ENCODE measurements at regions not wholly inside any gene's neighbourhood (a gene's known extent, or its start where the extent isn't known, plus 50 kb on each side); places are given as distances from the start of the nearest gene placed in this dataset.

- CTCF ChIA-PET = no interaction called here
- H3K27ac ChIP-seq (ENCODE audit: insufficient read depth, low read length) = no peak overlapping the region
- H2BK20ac ChIP-seq (ENCODE audit: low read depth, low read length) = no peak overlapping the region
- H2BK5ac ChIP-seq (ENCODE audit: low read depth, low read length, poor library complexity, severe bottlenecking) = no peak overlapping the region
- H2AFZ ChIP-seq (replicated peaks; ENCODE audit: low read length, poor library complexity) = no peak overlapping the region
- no peak overlapping the region for H3K23ac ChIP-seq (ENCODE audit: low read depth, low read length)
- no peak overlapping the region for H2BK120ac ChIP-seq (ENCODE audit: low read depth, low read length)
- no peak overlapping the region for H4K8ac ChIP-seq (ENCODE audit: low read depth in 2 of 2, low read length in 2 of 2)
- H3K9me1 ChIP-seq (ENCODE audit: insufficient read depth, low read length) = no peaks in the 10 kb centered on the region
- no peak overlapping the region for H4K5ac ChIP-seq (ENCODE audit: low read depth, low read length)
- no peaks in the 10 kb centered on the region for H3K36me3 ChIP-seq (ENCODE audit: control insufficient read depth, insufficient read depth, low read length)
- H4K20me1 ChIP-seq (ENCODE audit: insufficient read depth, low read length) = no peaks in the 10 kb centered on the region
- H3K79me1 ChIP-seq (ENCODE audit: low read depth in 1 of 2, low read length in 2 of 2) = no peaks in the 10 kb centered on the region
- no peaks in the 10 kb centered on the region for H3K9me3 ChIP-seq (ENCODE audit: control insufficient read depth, insufficient read depth, low read length)
- H3K27me3 ChIP-seq (ENCODE audit: control insufficient read depth, insufficient read depth, low read length) = no peaks in the 10 kb centered on the region
- no peak overlapping the region for H2BK15ac ChIP-seq (ENCODE audit: low read depth, low read length)
- H3K14ac ChIP-seq (replicated peaks; ENCODE audit: low read depth, low read length) = no peak overlapping the region
- H3K18ac ChIP-seq (ENCODE audit: low read depth, low read length) = no peak overlapping the region
- in situ Hi-C loops (cut with MboI; ENCODE audit: low sequenced_read_pairs) (no loop called here), intact Hi-C loops (cut with micrococcal nuclease) (no loop called here), dilution Hi-C loops (cut with HindIII; ENCODE audit: low sequenced_read_pairs, unreplicated experiment) (no loop called here)
- POLR2A ChIA-PET (ENCODE audit: unreplicated experiment) = interaction anchor here (0.6 kb wide), 1 partner anchor 13 kb away, joined by 11 read pairs; no protein-coding TSS in a partner anchor
- no peak overlapping the region for H4K91ac ChIP-seq (ENCODE audit: insufficient read depth, low read depth, low read length)
- no peak overlapping the region for H3K56ac ChIP-seq (ENCODE audit: extremely low read depth, insufficient read depth, low read length)
- no peak overlapping the region for H2AK5ac ChIP-seq (ENCODE audit: low read depth, low read length)
- BruUV-seq (replicated peaks) = no TSS peak
- WGBS, 2 experiments (ENCODE audit: extremely low coverage in 2 of 2, insufficient read length in 1 of 2) = no CpG with 5 or more reads among the region's 9 CpGs
- ATAC-seq (ENCODE audit: low read depth) (no peak), DNase-seq (no peak)
- H3K4ac ChIP-seq (ENCODE audit: low read depth, low read length) = no peak overlapping the region
- no peak overlapping the region for H3K4me3 ChIP-seq (ENCODE audit: insufficient read depth, low read depth, low read length)
- TF ChIP-seq CHD1 (IDR thresholded peaks at IDR 0.05; ENCODE audit: low read depth, low read length) = no peak
- no peak overlapping the region for H3K4me2 ChIP-seq (ENCODE audit: low read depth, low read length)
- H2AK9ac ChIP-seq (replicated peaks; ENCODE audit: low read depth, low read length, poor library complexity) = no peak overlapping the region
- H3K9ac ChIP-seq (ENCODE audit: low read depth, low read length) = no peak overlapping the region
- no peaks in the 10 kb centered on the region for H3K4me1 ChIP-seq (ENCODE audit: control insufficient read depth, insufficient read depth, low read length)
Observed at GRCh38 chr3:88732186-88732585, 375.2 kb upstream of the EPHA3 start.

Measured in IMR-90 (cell line).